HG02885 (cell line): ENCODE measurements at regions not wholly inside any gene's neighbourhood (a gene's known extent, or its start where the extent isn't known, plus 50 kb on each side); places are given as distances from the start of the nearest gene placed in this dataset.

Experiments
- ATAC-seq: cut with Tn5 transposase; IDR thresholded peaks from one replicate; pipeline ENCODE4 v1.9.1; 2021; ENCODE audit warnings: mild to moderate bottlenecking; ENCODE audit not compliant: unreplicated experiment, poor library complexity

- ATAC-seq: no peak
Observed at GRCh38 chr2:20523073-20523798, 76.4 kb downstream of the RHOB start.

GRCh38 chr2:20523799-20524187, 76.9 kb downstream of the RHOB start:
- no peak for ATAC-seq

- peak; percentile 50 for ATAC-seq
Observed at GRCh38 chr2:20524412-20525040, 77.7 kb downstream of the RHOB start.

GRCh38 chr2:20525041-20526035, 78.5 kb downstream of the RHOB start:
- ATAC-seq: peak; percentile 93

GRCh38 chr2:20526160-20526559, 79.3 kb downstream of the RHOB start:
- no peak for ATAC-seq

GRCh38 chr2:20526708-20527107, 79.8 kb downstream of the RHOB start:
- ATAC-seq: no peak

- no peak for ATAC-seq
Observed at GRCh38 chr2:20528713-20529112, 81.8 kb downstream of the RHOB start.

GRCh38 chr2:20530520-20530919, 83.6 kb downstream of the RHOB start:
- no peak for ATAC-seq

GRCh38 chr2:20531633-20532262, 84.9 kb downstream of the RHOB start:
- ATAC-seq: no peak

GRCh38 chr2:20532634-20533437, 86.0 kb downstream of the RHOB start:
- ATAC-seq: no peak

- no peak for ATAC-seq
Observed at GRCh38 chr2:20533993-20534622, 87.2 kb downstream of the RHOB start.

GRCh38 chr2:20534913-20535801, 88.3 kb downstream of the RHOB start:
- ATAC-seq: no peak

- ATAC-seq: no peak
Observed at GRCh38 chr2:20536619-20537422, 89.9 kb downstream of the RHOB start.

GRCh38 chr2:20537423-20538307, 90.8 kb downstream of the RHOB start:
- no peak for ATAC-seq

GRCh38 chr2:20538308-20539132, 91.6 kb downstream of the RHOB start:
- no peak for ATAC-seq
